ENCODE measurements at regions not wholly inside any gene's neighbourhood (a gene's known extent, or its start where the extent isn't known, plus 50 kb on each side); places are given as distances from the start of the nearest gene placed in this dataset.

DNA sequence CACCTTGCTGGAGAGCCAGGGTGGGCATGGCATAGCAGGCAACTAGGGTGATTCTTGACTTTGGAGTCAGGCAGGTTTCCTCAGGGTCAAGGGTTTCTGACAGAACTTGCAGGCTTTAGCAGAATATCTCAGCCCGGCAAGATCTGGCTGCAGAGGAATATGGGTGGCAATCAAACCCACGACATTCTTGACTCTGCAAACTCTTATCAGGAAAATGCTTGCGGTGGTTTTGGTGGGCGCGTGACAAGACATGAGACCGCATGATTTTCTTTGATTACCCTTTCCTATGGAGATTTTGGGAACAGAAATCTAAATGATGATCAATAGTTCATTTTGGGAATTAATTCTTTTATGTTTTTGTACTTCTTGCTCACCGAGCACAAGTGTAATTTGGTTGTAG lies 449.5 kb downstream of the VRK1 start:
- no peak for TF ChIP-seq CTCF (IDR thresholded peaks at IDR 0.05)
- TF ChIP-seq POLR2A (IDR thresholded peaks at IDR 0.05): no peak
- no peak for TF ChIP-seq EP300 (IDR thresholded peaks at IDR 0.05)
- no peak for TF ChIP-seq POLR2AphosphoS5 (IDR thresholded peaks at IDR 0.05)

All from suprapubic skin (tissue), 4 donors.